HCT116 (cell line): ENCODE measurements at regions not wholly inside any gene's neighbourhood (a gene's known extent, or its start where the extent isn't known, plus 50 kb on each side); places are given as distances from the start of the nearest gene placed in this dataset.

Experiments
- ATAC-seq: fragments of 200-7000 bp; cut with Tn5 transposase; 2 replicates; pipeline ENCODE4 v1.9.1; 2020; ENCODE audit warnings: mild to moderate bottlenecking, moderate library complexity
- BruUV-seq: library from RNA; stranded (reverse); fragments of 400-500 nt; replicated peaks from 2 replicates; lab custom pipeline; 2021; lab: Mats Ljungman, UMichigan
- CTCF ChIA-PET: fragments of 300-600 bp; sonication (Branson Sonifier 250); formaldehyde crosslinking; loops from one replicate; lab custom pipeline; 2021; ENCODE audit warnings: antibody characterized with exemption; lab: Charles Lee
- POLR2A ChIA-PET: fragments of 300-600, 350-600 bp; sonication (Branson Sonifier 250); formaldehyde crosslinking; loops from one replicate; lab custom pipeline; 2021; ENCODE audit warnings: antibody characterized with exemption; lab: Charles Lee
- RAD21 ChIA-PET, 2 experiments: fragments of 300-600 bp; sonication (Branson Sonifier 250); formaldehyde crosslinking; loops; one replicate each; lab custom pipeline; 2023; ENCODE audit warnings: low total read pairs in 2 of 2; ENCODE audit not compliant: uncharacterized antibody in 2 of 2, unreplicated experiment in 2 of 2, low non-redundant PET in 1 of 2; lab: Charles Lee
- DNase-seq: peaks from one replicate; pipeline ENCODE4 v3.0.0-alpha.2; 2010; ENCODE audit warnings: low read depth, low spot score
- H2AFZ ChIP-seq: fragments of 200-600 bp; shearing (Covaris generic), sonication (generic); 2 replicates; pipeline ENCODE4 v1.6.1; 2017; ENCODE audit warnings: low read depth, mixed run types, mixed read lengths, antibody characterized with exemption, low read length; ENCODE audit not compliant: poor library complexity, severe bottlenecking
- H3K27ac ChIP-seq: 2 replicates; pipeline ENCODE4 v1.5.1; 2012; ENCODE audit warnings: low read depth, low read length
- H3K27me3 ChIP-seq: fragments of 200-600 bp; sonication (generic); 2 replicates; pipeline ENCODE4 v1.6.1; 2016; ENCODE audit warnings: mixed run types, low read length, mixed read lengths; ENCODE audit not compliant: insufficient read depth
- H3K36me3 ChIP-seq, 2 experiments: fragments of 200-500 bp in 1 of 2; fragments of 200-600 bp in 1 of 2; sonication (Bioruptor generic) in 1 of 2; sonication (generic) in 1 of 2; 2 replicates each; pipeline versions ENCODE4 v1.5.1 to v1.6.1; 2014 to 2016; ENCODE audit warnings: low read length in 2 of 2, inconsistent platforms in 1 of 2, mixed read lengths in 1 of 2, mixed run types in 1 of 2; ENCODE audit not compliant: insufficient read depth in 2 of 2, control insufficient read depth in 1 of 2
- H3K4me1 ChIP-seq, 2 experiments: fragments of 200-600 bp in 1 of 2; sonication (generic) in 1 of 2; 2 replicates each; pipeline versions ENCODE4 v1.5.1 to v1.6.1; 2012 to 2017; ENCODE audit warnings: low read length in 2 of 2, inconsistent platforms in 1 of 2, mild to moderate bottlenecking in 1 of 2, mixed read lengths in 1 of 2, mixed run types in 1 of 2, moderate library complexity in 1 of 2; ENCODE audit not compliant: insufficient read depth in 2 of 2, control insufficient read depth in 1 of 2
- H3K4me2 ChIP-seq: fragments of 200-600 bp; sonication (generic); 2 replicates; pipeline ENCODE4 v1.6.1; 2017; ENCODE audit warnings: mixed run types, low read length, mixed read lengths
- H3K4me3 ChIP-seq, 2 experiments: fragments of 200-600 bp in 1 of 2; sonication (generic) in 1 of 2; replicated peaks in 1 of 2; 2 replicates each; pipeline ENCODE4 v1.5.1; 2011 to 2016; ENCODE audit warnings: low read length in 2 of 2, control low read depth in 1 of 2, low read depth in 1 of 2, mild to moderate bottlenecking in 1 of 2, mixed read lengths in 1 of 2, mixed run types in 1 of 2
- H3K79me2 ChIP-seq: fragments of 200-600 bp; sonication (generic); 2 replicates; pipeline ENCODE4 v1.6.1; 2017; ENCODE audit warnings: mild to moderate bottlenecking, mixed run types, low read length, moderate library complexity, mixed read lengths; ENCODE audit not compliant: insufficient read depth
- H3K9ac ChIP-seq: fragments of 200-600 bp; sonication (generic); 2 replicates; pipeline ENCODE4 v1.6.1; 2016; ENCODE audit warnings: low read length, mixed read lengths
- H3K9me2 ChIP-seq: fragments of 200-600 bp; sonication (generic), shearing (Covaris generic); 2 replicates; pipeline ENCODE4 v1.6.1; 2017; ENCODE audit warnings: mixed run types, mild to moderate bottlenecking, moderate library complexity; ENCODE audit not compliant: insufficient read depth
- H3K9me3 ChIP-seq, 2 experiments: fragments of 200-500 bp in 1 of 2; fragments of 200-600 bp in 1 of 2; sonication (Bioruptor generic) in 1 of 2; sonication (generic) in 1 of 2; 2 replicates each; pipeline ENCODE4 v1.6.1; 2014 to 2017; ENCODE audit warnings: low read length in 2 of 2, mixed read lengths in 2 of 2, inconsistent platforms in 1 of 2, low read depth in 1 of 2, mild to moderate bottlenecking in 1 of 2, mixed run types in 1 of 2, moderate library complexity in 1 of 2; ENCODE audit not compliant: control insufficient read depth in 1 of 2, insufficient read depth in 1 of 2
- H4K20me1 ChIP-seq: fragments of 200-600 bp; sonication (generic), shearing (Covaris generic); 2 replicates; pipeline ENCODE4 v1.6.1; 2017; ENCODE audit warnings: mixed run types, mild to moderate bottlenecking, moderate library complexity; ENCODE audit not compliant: insufficient read depth
- POLR2AphosphoS5 ChIP-seq: IDR thresholded peaks from 2 replicates; pipeline ENCODE4 v1.6.1; 2011; ENCODE audit warnings: mild to moderate bottlenecking, low read depth, low read length, moderate library complexity
- SIN3A ChIP-seq: IDR thresholded peaks from 2 replicates; pipeline ENCODE4 v1.6.1; 2012; ENCODE audit warnings: low read depth
- SRF ChIP-seq: IDR thresholded peaks from 2 replicates; pipeline ENCODE4 v1.6.1; 2012; ENCODE audit warnings: low read depth
- ZNF274 ChIP-seq: fragments of 200-500 bp; sonication (Bioruptor generic); IDR thresholded peaks from 2 replicates; pipeline ENCODE4 v1.6.1; 2014; ENCODE audit warnings: mild to moderate bottlenecking, low read depth, low read length, inconsistent platforms
- intact Hi-C: fragments of 100-400 bp; cut with micrococcal nuclease; formaldehyde crosslinking; loops from 2 replicates; pipeline ENCODE4 v1.10.0; 2022

DNA sequence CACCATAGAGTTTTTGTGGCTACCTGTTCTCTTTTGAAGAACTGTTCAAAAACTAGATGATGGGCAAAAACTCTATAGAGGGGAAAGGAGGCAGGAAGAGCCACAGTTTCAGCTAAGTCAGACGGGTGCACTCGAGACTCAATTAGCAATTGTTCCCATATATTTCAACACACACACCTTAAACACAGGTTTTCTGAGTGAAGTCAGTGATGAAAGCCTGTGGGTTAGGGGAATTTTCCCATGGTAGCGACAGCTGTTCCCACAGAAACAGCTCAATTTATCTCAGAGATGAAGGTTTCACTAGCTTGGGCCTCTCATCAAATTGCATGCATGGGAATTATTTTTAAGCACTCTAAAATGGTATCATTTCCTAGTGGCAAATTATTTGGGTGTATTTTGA, 143.4 kb downstream of the ZIC5 start:
- intact Hi-C loops = no loop called here
- RAD21 ChIA-PET = no interaction called here
- no peak for TF ChIP-seq ZNF274
- TF ChIP-seq SIN3A = no peak
- Histone ChIP-seq H4K20me1 (no peaks in the 10 kb centered on the region), H3K36me3 (no peaks in the 10 kb centered on the region), H3K27me3 (no peaks in the 10 kb centered on the region), H3K9me3 (no peaks in the 10 kb centered on the region), H2AFZ (no peak overlapping the region), H3K9ac (no peak overlapping the region), H3K27ac (no peak overlapping the region), H3K79me2 (no peaks in the 10 kb centered on the region), H3K4me1 (no peaks in the 10 kb centered on the region), H3K4me2 (no peak overlapping the region), H3K4me3 (no peak overlapping the region), H3K9me2 (no peaks in the 10 kb centered on the region)
- POLR2A ChIA-PET = no interaction called here
- DNase-seq (no peak), ATAC-seq (no peak)
- CTCF ChIA-PET = no interaction called here
- BruUV-seq = no TSS peak

DNA sequence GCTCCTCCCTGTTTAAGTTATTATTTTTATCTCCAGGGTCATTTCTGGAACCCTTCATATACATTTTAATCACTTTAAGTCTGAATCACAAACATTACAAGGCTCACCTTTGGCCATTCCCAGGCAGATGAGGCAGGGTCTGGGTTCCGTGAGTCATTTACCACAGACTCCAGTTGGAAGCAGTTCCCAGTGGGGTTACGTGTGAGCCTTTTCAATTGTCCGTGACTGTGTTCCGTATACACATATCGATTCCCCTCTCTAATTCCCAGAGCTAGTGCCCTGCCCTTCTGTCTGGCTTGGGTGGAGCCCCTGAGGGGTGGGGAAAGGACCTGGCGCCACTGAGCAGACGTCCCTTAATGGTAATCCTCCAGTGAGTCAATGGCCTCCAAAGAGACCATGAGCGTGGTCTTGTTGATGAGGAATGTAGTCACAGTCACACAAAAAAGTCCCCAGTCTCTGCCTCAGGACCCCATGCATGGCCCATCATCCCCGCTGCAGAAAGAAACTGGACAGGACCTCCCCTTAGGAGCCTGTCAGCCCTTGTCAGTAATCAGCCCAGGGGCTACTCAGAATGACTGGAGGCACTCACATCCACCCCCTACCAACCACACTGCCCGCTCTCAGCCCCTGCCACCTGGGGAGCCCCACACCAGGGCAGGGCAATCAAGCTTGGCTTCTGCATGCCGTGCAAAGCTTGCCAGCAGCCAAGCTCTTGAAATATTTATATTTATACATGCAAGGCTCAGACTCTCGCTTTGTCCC, 144.4 kb downstream of the ZIC5 start:
- DNase-seq = no peak
- CTCF ChIA-PET = no interaction called here
- Histone ChIP-seq H3K4me1 (no peaks in the 10 kb centered on the region), H3K9ac (no peak overlapping the region), H3K9me2 (no peaks in the 10 kb centered on the region), H3K9me3 (no peaks in the 10 kb centered on the region), H2AFZ (no peak overlapping the region), H3K36me3 (no peaks in the 10 kb centered on the region), H3K4me3 (no peak overlapping the region), H3K4me2 (no peak overlapping the region), H4K20me1 (no peaks in the 10 kb centered on the region), H3K27me3 (no peaks in the 10 kb centered on the region), H3K79me2 (no peaks in the 10 kb centered on the region), H3K27ac (no peak overlapping the region)
- POLR2A ChIA-PET = no interaction called here
- TF ChIP-seq POLR2AphosphoS5 (no peak), SRF (no peak)
- intact Hi-C loops = no loop called here
- no TSS peak for BruUV-seq
- RAD21 ChIA-PET = no interaction called here
- ATAC-seq = no peak
